Mesendoderm (in vitro differentiated cells): ENCODE measurements at regions not wholly inside any gene's neighbourhood (a gene's known extent, or its start where the extent isn't known, plus 50 kb on each side); places are given as distances from the start of the nearest gene placed in this dataset.

Experiments used
- DNase-seq: peaks from one replicate; pipeline ENCODE4 v3.0.0; 2013
- H2AK5ac ChIP-seq: 2 replicates; pipeline ENCODE4 v1.6.1; 2013; ENCODE audit warnings: low read length, inconsistent platforms
- H2BK120ac ChIP-seq: 2 replicates; pipeline ENCODE4 v1.6.1; 2013; ENCODE audit warnings: low read depth, mild to moderate bottlenecking, low read length, moderate library complexity, mixed read lengths
- H2BK15ac ChIP-seq: replicated peaks from 2 replicates; pipeline ENCODE4 v1.6.1; 2013; ENCODE audit warnings: low read depth, mild to moderate bottlenecking, moderate library complexity
- H2BK5ac ChIP-seq: 2 replicates; pipeline ENCODE4 v1.6.1; 2013; ENCODE audit warnings: low read length, inconsistent platforms
- H3K18ac ChIP-seq: 2 replicates; pipeline ENCODE4 v1.6.1; 2013; ENCODE audit warnings: mild to moderate bottlenecking, low read length, mixed read lengths
- H3K23ac ChIP-seq: one replicate; pipeline ENCODE4 v1.6.1; 2013; ENCODE audit warnings: low read length
- H3K27ac ChIP-seq: 2 replicates; pipeline ENCODE4 v1.5.1; 2013; ENCODE audit warnings: low read depth, mild to moderate bottlenecking, inconsistent platforms, low read length, moderate library complexity
- H3K27me3 ChIP-seq: 2 replicates; pipeline ENCODE4 v1.6.1; 2013; ENCODE audit warnings: low read length, control low read depth, mild to moderate bottlenecking, inconsistent platforms; ENCODE audit not compliant: insufficient read depth, poor library complexity
- H3K36me3 ChIP-seq: 2 replicates; pipeline ENCODE4 v1.6.1; 2013; ENCODE audit warnings: low read length, inconsistent platforms; ENCODE audit not compliant: control insufficient read depth, insufficient read depth
- H3K4ac ChIP-seq: one replicate; pipeline ENCODE4 v1.6.1; 2013; ENCODE audit warnings: low read depth, mild to moderate bottlenecking, low read length, moderate library complexity
- H3K4me1 ChIP-seq: 2 replicates; pipeline ENCODE4 v1.6.1; 2013; ENCODE audit warnings: low read depth, low read length, inconsistent platforms; ENCODE audit not compliant: control insufficient read depth
- H3K4me2 ChIP-seq: 2 replicates; pipeline ENCODE4 v1.6.1; 2013; ENCODE audit warnings: low read length
- H3K4me3 ChIP-seq: 2 replicates; pipeline ENCODE4 v1.5.1; 2013; ENCODE audit warnings: mild to moderate bottlenecking, low read length
- H3K56ac ChIP-seq: one replicate; pipeline ENCODE4 v1.6.1; 2013; ENCODE audit warnings: low read length
- H3K79me1 ChIP-seq: 2 replicates; pipeline ENCODE4 v1.6.1; 2013; ENCODE audit warnings: low read length, inconsistent platforms
- H3K79me2 ChIP-seq: 2 replicates; pipeline ENCODE4 v1.6.1; 2013; ENCODE audit warnings: mild to moderate bottlenecking, low read length; ENCODE audit not compliant: control insufficient read depth, insufficient read depth
- H3K9ac ChIP-seq: 2 replicates; pipeline ENCODE4 v1.6.1; 2013; ENCODE audit warnings: low read length, inconsistent platforms
- H4K5ac ChIP-seq: one replicate; pipeline ENCODE4 v1.6.1; 2013; ENCODE audit warnings: low read length
- H4K8ac ChIP-seq: one replicate; pipeline ENCODE4 v1.6.1; 2013; ENCODE audit warnings: low read depth, mild to moderate bottlenecking, control low read depth, low read length, moderate library complexity
- WGBS: extraction: QIAGEN DNeasy Blood & Tissue Kit; methylation state at CpG from one replicate; pipeline ENCODE4 v1.1.7; 2013; ENCODE audit warnings: low lambda C conversion rate, missing lambda C conversion rate; ENCODE audit not compliant: insufficient coverage; ENCODE audit errors: extremely low coverage; 5-methylcytosine and 5-hydroxymethylcytosine counted together

DNA sequence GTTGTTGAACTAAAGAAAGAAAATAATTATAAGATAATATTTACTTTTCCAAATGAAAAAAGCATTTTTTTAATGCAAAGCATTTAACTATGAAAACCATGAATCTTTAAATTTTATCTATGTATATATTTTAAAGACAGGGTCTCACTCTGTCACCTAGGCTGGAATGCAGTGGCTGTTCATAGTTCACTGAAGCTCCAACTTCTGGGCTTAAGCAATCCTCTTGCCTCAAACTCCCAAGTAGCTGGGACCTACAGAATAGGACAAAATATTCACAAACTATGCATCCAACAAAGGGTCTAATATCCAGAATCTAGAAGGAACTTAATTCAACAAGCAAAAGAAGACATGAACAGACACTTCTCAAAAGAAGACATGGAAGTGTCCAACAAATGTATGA is 55.9 kb upstream of the ALB start:
- no peak overlapping the region for H3K18ac ChIP-seq

DNA sequence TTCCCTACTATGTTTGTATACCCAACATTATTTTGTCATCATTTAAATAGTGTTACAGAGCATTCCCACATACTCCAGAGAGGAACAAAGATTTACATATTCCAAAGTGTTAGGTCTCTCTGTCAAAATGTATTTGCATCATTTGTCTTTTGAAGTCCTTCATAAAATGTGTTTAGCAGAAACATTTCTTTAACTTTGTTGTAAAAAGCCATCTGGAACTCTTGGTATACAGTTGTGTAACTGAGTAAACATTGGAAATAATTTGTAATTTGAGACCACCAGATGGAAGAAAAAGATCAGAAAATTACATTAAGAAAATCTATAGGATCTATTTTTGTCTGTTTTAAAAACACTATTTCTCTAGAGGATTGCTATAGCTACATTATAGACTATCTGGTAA is 56.6 kb upstream of the ALB start:
- H3K23ac ChIP-seq: no peak overlapping the region
- no peak for DNase-seq
- no peak overlapping the region for H3K4ac ChIP-seq
- H2BK120ac ChIP-seq: no peak overlapping the region
- H3K56ac ChIP-seq: no peak overlapping the region
- no peak overlapping the region for H3K18ac ChIP-seq
- no peaks in the 10 kb centered on the region for H3K36me3 ChIP-seq
- no peaks in the 10 kb centered on the region for H3K27me3 ChIP-seq
- H3K27ac ChIP-seq: no peak overlapping the region
- H2BK5ac ChIP-seq: no peak overlapping the region
- H3K4me2 ChIP-seq: no peak overlapping the region
- H3K4me3 ChIP-seq: no peak overlapping the region
- H3K79me2 ChIP-seq: no peaks in the 10 kb centered on the region
- no peak overlapping the region for H3K9ac ChIP-seq
- no peaks in the 10 kb centered on the region for H3K79me1 ChIP-seq
- no peak overlapping the region for H2AK5ac ChIP-seq
- no peak overlapping the region for H4K5ac ChIP-seq
- H2BK15ac ChIP-seq: no peak overlapping the region
- no peaks in the 10 kb centered on the region for H3K4me1 ChIP-seq
- H4K8ac ChIP-seq: no peak overlapping the region

More for the DNA sequence above, 55.9 kb upstream of the ALB start:
- Histone ChIP-seq H3K4ac (no peak overlapping the region), H2BK120ac (no peak overlapping the region), H4K5ac (no peak overlapping the region), H2BK5ac (no peak overlapping the region), H3K36me3 (no peaks in the 10 kb centered on the region), H3K4me3 (no peak overlapping the region), H2AK5ac (no peak overlapping the region), H3K27me3 (no peaks in the 10 kb centered on the region), H2BK15ac (no peak overlapping the region), H3K23ac (no peak overlapping the region), H4K8ac (no peak overlapping the region), H3K27ac (no peak overlapping the region), H3K4me1 (no peaks in the 10 kb centered on the region), H3K79me1 (no peaks in the 10 kb centered on the region), H3K4me2 (no peak overlapping the region), H3K9ac (no peak overlapping the region), H3K79me2 (no peaks in the 10 kb centered on the region), H3K56ac (no peak overlapping the region)
- DNase-seq: no peak

DNA sequence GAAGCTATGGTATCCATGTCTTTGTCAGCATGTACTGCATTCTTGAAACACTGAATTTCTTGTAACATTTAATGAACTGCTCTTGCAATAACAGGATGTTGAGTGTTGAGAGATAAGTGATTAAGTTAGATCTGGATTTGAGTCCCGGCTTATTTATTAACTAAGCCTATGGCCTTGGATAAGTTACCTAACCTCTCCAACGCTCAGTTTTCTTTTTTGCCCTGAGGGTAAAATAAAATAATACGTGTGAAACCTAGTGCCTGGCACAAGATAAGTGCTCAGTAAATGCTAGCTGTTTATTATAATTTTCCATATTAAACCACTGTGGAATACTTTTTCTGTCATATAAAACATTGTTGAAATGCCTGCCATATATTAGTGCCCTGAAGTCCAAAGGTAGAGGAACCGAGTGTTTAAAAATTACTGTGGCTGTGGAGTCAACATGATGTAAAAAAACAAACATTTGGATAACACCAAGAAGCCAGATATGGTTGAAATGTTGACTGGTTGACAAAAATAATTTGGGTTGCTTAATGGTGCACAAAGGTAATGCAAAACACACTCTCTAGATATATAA is 58.6 kb upstream of the ALB start:
- Histone ChIP-seq H4K8ac (no peak overlapping the region), H2BK15ac (no peak overlapping the region), H3K4me3 (no peak overlapping the region), H3K79me2 (no peaks in the 10 kb centered on the region), H3K9ac (no peak overlapping the region), H3K27me3 (no peaks in the 10 kb centered on the region), H4K5ac (no peak overlapping the region), H3K4me1 (no peaks in the 10 kb centered on the region), H3K56ac (no peak overlapping the region), H3K79me1 (no peaks in the 10 kb centered on the region), H2AK5ac (no peak overlapping the region), H3K18ac (no peak overlapping the region), H3K23ac (no peak overlapping the region), H3K36me3 (no peaks in the 10 kb centered on the region), H3K27ac (no peak overlapping the region), H2BK5ac (no peak overlapping the region), H3K4ac (no peak overlapping the region), H2BK120ac (no peak overlapping the region), H3K4me2 (no peak overlapping the region)
- no CpG with 5 or more reads among the region's 4 CpGs for WGBS
- DNase-seq: no peak

DNA sequence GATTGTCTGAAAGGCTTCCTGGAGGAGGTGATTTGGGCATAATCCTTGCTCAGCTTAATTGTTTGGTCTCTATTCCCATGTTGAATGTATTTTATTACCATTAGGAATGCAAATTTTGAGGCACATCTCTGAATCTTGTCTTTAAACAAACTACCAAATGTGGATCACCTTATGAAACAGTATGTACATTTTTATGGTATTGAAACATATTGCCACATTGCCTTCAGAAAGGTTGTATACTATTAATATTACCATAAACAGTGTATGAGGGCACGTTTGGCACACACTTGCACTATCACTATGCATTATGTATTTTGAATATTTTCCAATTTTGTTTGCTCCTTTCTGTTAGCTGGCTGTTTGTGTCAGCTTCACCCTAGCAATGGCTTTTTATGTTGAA is 60.0 kb upstream of the ALB start:
- Histone ChIP-seq H3K4me3 (no peak overlapping the region), H3K27me3 (no peaks in the 10 kb centered on the region), H3K18ac (no peak overlapping the region), H3K4ac (no peak overlapping the region), H3K4me2 (no peak overlapping the region), H2BK15ac (no peak overlapping the region), H3K9ac (no peak overlapping the region), H3K4me1 (no peaks in the 10 kb centered on the region), H3K36me3 (no peaks in the 10 kb centered on the region), H3K79me1 (no peaks in the 10 kb centered on the region), H3K23ac (no peak overlapping the region), H2AK5ac (no peak overlapping the region), H2BK5ac (no peak overlapping the region), H3K79me2 (no peaks in the 10 kb centered on the region), H3K56ac (no peak overlapping the region), H2BK120ac (no peak overlapping the region), H4K5ac (no peak overlapping the region), H3K27ac (no peak overlapping the region), H4K8ac (no peak overlapping the region)
- no peak for DNase-seq
- whole genome bisulfite sequencing: no CpG with 5 or more reads among the region's 1 CpG

DNA sequence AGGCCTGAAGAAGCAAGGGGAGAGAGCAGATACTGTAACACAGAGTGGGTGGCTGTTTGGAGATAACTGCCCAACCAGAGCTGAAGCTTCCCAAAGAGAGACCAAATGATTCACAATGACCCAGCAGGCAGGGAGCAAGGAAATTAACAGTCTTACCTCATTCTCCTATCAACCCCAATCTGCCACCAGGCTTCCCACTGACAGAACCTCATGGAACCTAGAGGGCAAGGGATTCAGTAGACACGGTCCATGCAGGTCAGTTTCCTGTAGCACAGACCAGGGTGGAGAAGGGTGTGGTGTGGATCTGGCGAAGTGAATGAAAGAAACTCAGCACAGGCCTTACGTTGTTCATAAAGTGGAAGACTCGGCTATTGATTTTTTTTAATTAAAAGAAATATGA is 60.7 kb upstream of the ALB start:
- H3K36me3 ChIP-seq: no peaks in the 10 kb centered on the region
- no peak overlapping the region for H3K18ac ChIP-seq
- DNase-seq: peak; percentile 78
- H2AK5ac ChIP-seq: peak overlapping the region; percentile 27
- H3K9ac ChIP-seq: no peak overlapping the region
- no peak overlapping the region for H4K5ac ChIP-seq
- no peak overlapping the region for H4K8ac ChIP-seq
- no CpG with 5 or more reads among the region's 4 CpGs for WGBS
- H3K56ac ChIP-seq: no peak overlapping the region
- H2BK120ac ChIP-seq: no peak overlapping the region
- no peak overlapping the region for H3K4me2 ChIP-seq
- H3K4ac ChIP-seq: peak overlapping the region; percentile 3
- no peak overlapping the region for H3K23ac ChIP-seq
- no peak overlapping the region for H3K4me3 ChIP-seq
- H2BK15ac ChIP-seq: no peak overlapping the region
- H3K27ac ChIP-seq: no peak overlapping the region
- H3K4me1 ChIP-seq: no peaks in the 10 kb centered on the region
- no peak overlapping the region for H2BK5ac ChIP-seq
- no peaks in the 10 kb centered on the region for H3K79me2 ChIP-seq
- H3K27me3 ChIP-seq: no peaks in the 10 kb centered on the region
- no peaks in the 10 kb centered on the region for H3K79me1 ChIP-seq

DNA sequence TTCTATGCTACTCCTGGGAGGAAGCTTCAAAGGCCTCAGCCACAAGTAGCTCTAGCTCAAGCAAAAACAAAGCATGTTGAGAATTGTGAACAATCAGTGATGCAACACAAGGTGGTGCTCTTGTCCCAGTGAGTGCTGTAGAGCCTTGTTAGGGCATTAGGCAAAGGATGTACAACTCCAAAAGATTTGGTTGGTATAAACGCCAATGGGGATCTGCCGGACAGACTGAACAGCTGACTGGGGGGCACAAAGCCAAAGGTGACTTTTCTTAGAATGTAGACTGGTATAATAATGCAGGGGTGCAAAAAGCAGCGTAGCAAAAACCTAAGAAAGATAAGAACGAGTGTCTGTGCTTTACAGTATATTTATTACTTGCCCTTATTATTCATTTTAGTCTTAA is 62.6 kb upstream of the ALB start:
- H3K9ac ChIP-seq: no peak overlapping the region
- H3K79me1 ChIP-seq: no peaks in the 10 kb centered on the region
- H3K4ac ChIP-seq: no peak overlapping the region
- H3K36me3 ChIP-seq: no peaks in the 10 kb centered on the region
- no peak overlapping the region for H4K8ac ChIP-seq
- no peaks in the 10 kb centered on the region for H3K4me1 ChIP-seq
- H3K4me3 ChIP-seq: no peak overlapping the region
- no peak overlapping the region for H2AK5ac ChIP-seq
- H4K5ac ChIP-seq: no peak overlapping the region
- WGBS: no CpG with 5 or more reads among the region's 4 CpGs
- H2BK15ac ChIP-seq: no peak overlapping the region
- no peak overlapping the region for H2BK5ac ChIP-seq
- no peaks in the 10 kb centered on the region for H3K79me2 ChIP-seq
- no peak overlapping the region for H3K23ac ChIP-seq
- no peak overlapping the region for H3K27ac ChIP-seq
- H3K18ac ChIP-seq: no peak overlapping the region
- DNase-seq: peak; percentile 84
- H3K56ac ChIP-seq: no peak overlapping the region
- H3K27me3 ChIP-seq: no peaks in the 10 kb centered on the region
- no peak overlapping the region for H2BK120ac ChIP-seq
- H3K4me2 ChIP-seq: no peak overlapping the region
